SU-DHL-6 (cell line): ENCODE measurements at regions not wholly inside any gene's neighbourhood (a gene's known extent, or its start where the extent isn't known, plus 50 kb on each side); places are given as distances from the start of the nearest gene placed in this dataset.

Experiments
- CTCF ChIP-seq: fragments of 200-600 bp; sonication (generic); IDR thresholded peaks from one replicate; pipeline ENCODE4 v1.5.1; 2017; ENCODE audit warnings: antibody characterized with exemption, mild to moderate bottlenecking, low read length, moderate library complexity; ENCODE audit not compliant: insufficient read depth, poor library complexity, severe bottlenecking
- EZH2phosphoT487 ChIP-seq: fragments of 200-600 bp; sonication (generic), shearing (Covaris generic); conservative IDR thresholded peaks from 2 replicates; pipeline ENCODE4 v1.6.1; 2018; ENCODE audit warnings: mild to moderate bottlenecking, antibody characterized with exemption, low read length, moderate library complexity, mixed read lengths

- TF ChIP-seq CTCF (no peak), EZH2phosphoT487 (no peak)
Observed at GRCh38 chr1:29644812-29645211, 408.5 kb downstream of the PTPRU start.
